ENCODE measurements at regions not wholly inside any gene's neighbourhood (a gene's known extent, or its start where the extent isn't known, plus 50 kb on each side); places are given as distances from the start of the nearest gene placed in this dataset.

DNA sequence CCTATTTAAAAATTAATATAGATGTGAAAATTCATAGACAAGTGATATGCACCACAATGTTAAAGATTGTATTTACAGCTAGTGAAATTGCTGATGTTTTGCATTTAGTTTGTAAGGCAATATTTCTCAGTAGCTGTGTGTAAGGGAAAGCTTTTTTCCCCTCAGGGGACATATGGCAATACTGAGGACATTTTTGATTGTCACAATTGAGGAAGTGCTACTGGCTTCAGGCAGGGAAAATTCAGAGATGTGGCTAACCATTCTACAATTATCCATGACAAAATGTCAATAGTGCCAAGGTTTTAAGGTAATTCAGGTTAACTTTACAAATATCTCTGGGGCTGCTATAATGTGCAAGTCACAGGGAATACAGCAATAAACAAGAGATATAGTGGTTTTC is 66.1 kb upstream of the IL15 start:
- Histone ChIP-seq H3K4me3 (ENCODE audit: low read length, poor library complexity, severe bottlenecking) (no peak overlapping the region), H3K9me2 (replicated peaks; ENCODE audit: low read depth, low read length) (no peaks in the 10 kb centered on the region), H3F3A (ENCODE audit: low read depth) (no peaks in the 10 kb centered on the region), H3K9me3 (ENCODE audit: insufficient read depth, low read depth, low read length) (no peaks in the 10 kb centered on the region), H2AFZ (ENCODE audit: low read length) (no peak overlapping the region), H3K79me2 (ENCODE audit: insufficient read depth, low read length) (no peaks in the 10 kb centered on the region), H3K27me3 (ENCODE audit: insufficient read depth, low read length, poor library complexity, severe bottlenecking) (no peaks in the 10 kb centered on the region), H3K36me3 (ENCODE audit: insufficient read depth, low read length) (no peaks in the 10 kb centered on the region), H3K9ac (ENCODE audit: low read depth, low read length, poor library complexity, severe bottlenecking) (no peak overlapping the region), H4K20me1 (ENCODE audit: insufficient read depth, low read length, poor library complexity, severe bottlenecking) (no peaks in the 10 kb centered on the region), H3K4me2 (ENCODE audit: low read depth, low read length, poor library complexity, severe bottlenecking) (no peak overlapping the region), H3K4me1 (ENCODE audit: insufficient read depth, low read length, poor library complexity, severe bottlenecking) (peaks cover 4% of the 10 kb centered on the region)
- no peak for TF ChIP-seq EZH2phosphoT487 (IDR thresholded peaks at IDR 0.05; ENCODE audit: borderline replicate concordance)

DNA sequence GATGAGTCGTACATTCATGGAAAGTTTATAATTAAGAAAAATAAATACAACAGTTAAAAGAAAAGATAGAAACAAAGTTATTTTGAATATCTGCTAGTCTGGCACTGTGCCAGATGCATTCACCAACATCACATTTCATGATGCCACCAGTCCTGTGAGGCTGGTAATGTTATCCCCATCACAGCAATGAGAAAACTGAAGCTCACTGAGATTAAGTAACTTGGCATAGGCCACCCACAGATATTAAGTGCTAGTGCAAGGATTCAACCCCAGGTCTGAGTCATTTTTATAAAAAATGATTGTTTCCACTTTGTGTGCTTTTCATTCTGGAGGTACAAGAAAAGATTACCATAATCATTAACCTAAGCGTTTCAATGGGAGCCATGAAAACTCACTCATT is 65.0 kb upstream of the IL15 start:
- Histone ChIP-seq H3K9ac (ENCODE audit: low read depth, low read length, poor library complexity, severe bottlenecking) (no peak overlapping the region), H3K4me3 (ENCODE audit: low read length, poor library complexity, severe bottlenecking) (no peak overlapping the region), H3F3A (ENCODE audit: low read depth) (no peaks in the 10 kb centered on the region), H3K27me3 (ENCODE audit: insufficient read depth, low read length, poor library complexity, severe bottlenecking) (no peaks in the 10 kb centered on the region), H3K4me1 (ENCODE audit: insufficient read depth, low read length, poor library complexity, severe bottlenecking) (no peaks in the 10 kb centered on the region), H3K4me2 (ENCODE audit: low read depth, low read length, poor library complexity, severe bottlenecking) (no peak overlapping the region), H3K79me2 (ENCODE audit: insufficient read depth, low read length) (no peaks in the 10 kb centered on the region), H4K20me1 (ENCODE audit: insufficient read depth, low read length, poor library complexity, severe bottlenecking) (no peaks in the 10 kb centered on the region), H3K36me3 (ENCODE audit: insufficient read depth, low read length) (no peaks in the 10 kb centered on the region), H3K9me3 (ENCODE audit: insufficient read depth, low read depth, low read length) (no peaks in the 10 kb centered on the region), H3K9me2 (replicated peaks; ENCODE audit: low read depth, low read length) (no peaks in the 10 kb centered on the region), H2AFZ (ENCODE audit: low read length) (no peak overlapping the region)
- no peak for TF ChIP-seq EZH2phosphoT487 (IDR thresholded peaks at IDR 0.05; ENCODE audit: borderline replicate concordance)
- TF ChIP-seq, protein P1, sequence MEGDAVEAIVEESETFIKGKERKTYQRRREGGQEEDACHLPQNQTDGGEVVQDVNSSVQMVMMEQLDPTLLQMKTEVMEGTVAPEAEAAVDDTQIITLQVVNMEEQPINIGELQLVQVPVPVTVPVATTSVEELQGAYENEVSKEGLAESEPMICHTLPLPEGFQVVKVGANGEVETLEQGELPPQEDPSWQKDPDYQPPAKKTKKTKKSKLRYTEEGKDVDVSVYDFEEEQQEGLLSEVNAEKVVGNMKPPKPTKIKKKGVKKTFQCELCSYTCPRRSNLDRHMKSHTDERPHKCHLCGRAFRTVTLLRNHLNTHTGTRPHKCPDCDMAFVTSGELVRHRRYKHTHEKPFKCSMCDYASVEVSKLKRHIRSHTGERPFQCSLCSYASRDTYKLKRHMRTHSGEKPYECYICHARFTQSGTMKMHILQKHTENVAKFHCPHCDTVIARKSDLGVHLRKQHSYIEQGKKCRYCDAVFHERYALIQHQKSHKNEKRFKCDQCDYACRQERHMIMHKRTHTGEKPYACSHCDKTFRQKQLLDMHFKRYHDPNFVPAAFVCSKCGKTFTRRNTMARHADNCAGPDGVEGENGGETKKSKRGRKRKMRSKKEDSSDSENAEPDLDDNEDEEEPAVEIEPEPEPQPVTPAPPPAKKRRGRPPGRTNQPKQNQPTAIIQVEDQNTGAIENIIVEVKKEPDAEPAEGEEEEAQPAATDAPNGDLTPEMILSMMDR (conservative IDR thresholded peaks at IDR 0.05; ENCODE audit: low read length): no peak

DNA sequence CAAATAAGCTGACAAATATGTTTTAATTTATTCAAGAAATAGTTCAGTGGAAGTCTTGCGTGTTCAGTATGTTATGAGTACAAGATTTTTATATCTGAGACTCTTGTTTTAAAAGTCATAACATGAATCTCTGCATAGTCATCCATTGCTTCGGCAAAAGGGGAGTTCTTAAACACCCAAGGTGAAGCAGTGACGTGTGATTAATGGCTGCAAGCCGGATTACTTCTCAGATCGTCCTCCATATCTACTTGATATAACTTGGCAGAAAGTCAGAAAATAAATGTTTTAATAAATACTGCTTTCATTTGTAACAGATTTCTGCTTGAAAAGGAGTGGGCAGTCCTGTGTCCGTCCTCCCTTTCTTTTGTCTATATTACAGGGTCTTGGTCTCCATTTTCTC is 64.6 kb upstream of the IL15 start:
- Histone ChIP-seq H3F3A (ENCODE audit: low read depth) (no peaks in the 10 kb centered on the region), H3K9ac (ENCODE audit: low read depth, low read length, poor library complexity, severe bottlenecking) (no peak overlapping the region), H3K27me3 (ENCODE audit: insufficient read depth, low read length, poor library complexity, severe bottlenecking) (no peaks in the 10 kb centered on the region), H2AFZ (ENCODE audit: low read length) (no peak overlapping the region), H3K9me2 (replicated peaks; ENCODE audit: low read depth, low read length) (no peaks in the 10 kb centered on the region), H4K20me1 (ENCODE audit: insufficient read depth, low read length, poor library complexity, severe bottlenecking) (no peaks in the 10 kb centered on the region), H3K36me3 (ENCODE audit: insufficient read depth, low read length) (no peaks in the 10 kb centered on the region), H3K79me2 (ENCODE audit: insufficient read depth, low read length) (no peaks in the 10 kb centered on the region), H3K4me3 (ENCODE audit: low read length, poor library complexity, severe bottlenecking) (no peak overlapping the region), H3K9me3 (ENCODE audit: insufficient read depth, low read depth, low read length) (no peaks in the 10 kb centered on the region), H3K4me2 (ENCODE audit: low read depth, low read length, poor library complexity, severe bottlenecking) (no peak overlapping the region), H3K4me1 (ENCODE audit: insufficient read depth, low read length, poor library complexity, severe bottlenecking) (no peaks in the 10 kb centered on the region)
- TF ChIP-seq, protein P1 (conservative IDR thresholded peaks at IDR 0.05; ENCODE audit: low read length): no peak
- TF ChIP-seq EZH2phosphoT487 (IDR thresholded peaks at IDR 0.05; ENCODE audit: borderline replicate concordance): no peak

DNA sequence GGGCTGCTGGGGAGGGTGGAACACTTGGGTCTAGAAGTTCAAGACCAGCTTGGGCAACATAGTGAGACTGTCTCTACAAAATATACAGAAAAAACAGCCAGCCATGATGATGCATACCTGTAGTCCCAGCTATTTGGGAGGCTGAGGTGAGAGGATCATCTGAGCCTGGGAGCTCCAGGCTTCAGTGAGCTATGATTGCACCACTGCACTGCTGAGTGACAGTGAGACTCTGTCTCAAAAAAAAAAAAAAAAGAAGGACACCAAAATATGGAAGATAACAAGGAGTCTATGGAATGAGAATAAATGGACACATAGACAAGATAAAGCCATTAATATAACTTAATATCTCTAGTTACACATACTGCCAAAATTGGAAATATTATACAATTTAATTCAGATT is 62.7 kb upstream of the IL15 start:
- Histone ChIP-seq H2AFZ (ENCODE audit: low read length) (no peak overlapping the region), H3K9me2 (replicated peaks; ENCODE audit: low read depth, low read length) (no peaks in the 10 kb centered on the region), H3K9ac (ENCODE audit: low read depth, low read length, poor library complexity, severe bottlenecking) (no peak overlapping the region), H3K4me1 (ENCODE audit: insufficient read depth, low read length, poor library complexity, severe bottlenecking) (no peaks in the 10 kb centered on the region), H3K4me3 (ENCODE audit: low read length, poor library complexity, severe bottlenecking) (no peak overlapping the region), H4K20me1 (ENCODE audit: insufficient read depth, low read length, poor library complexity, severe bottlenecking) (no peaks in the 10 kb centered on the region), H3K27me3 (ENCODE audit: insufficient read depth, low read length, poor library complexity, severe bottlenecking) (no peaks in the 10 kb centered on the region), H3K36me3 (ENCODE audit: insufficient read depth, low read length) (no peaks in the 10 kb centered on the region), H3K79me2 (ENCODE audit: insufficient read depth, low read length) (no peaks in the 10 kb centered on the region), H3K9me3 (ENCODE audit: insufficient read depth, low read depth, low read length) (no peaks in the 10 kb centered on the region), H3K4me2 (ENCODE audit: low read depth, low read length, poor library complexity, severe bottlenecking) (no peak overlapping the region), H3F3A (ENCODE audit: low read depth) (no peaks in the 10 kb centered on the region)
- TF ChIP-seq, protein P1 (conservative IDR thresholded peaks at IDR 0.05; ENCODE audit: low read length): no peak
- TF ChIP-seq EZH2phosphoT487 (IDR thresholded peaks at IDR 0.05; ENCODE audit: borderline replicate concordance): no peak

Data from Loucy (cell line).